CD4-positive, alpha-beta T cell treated with Interleukin-6 at 100 ng/mL for 8 hours (primary cell): ENCODE measurements at regions not wholly inside any gene's neighbourhood (a gene's known extent, or its start where the extent isn't known, plus 50 kb on each side); places are given as distances from the start of the nearest gene placed in this dataset.
"Not testable (repeated sequence)": the region's sequence is repeated elsewhere in the genome, so short reads cannot be mapped to it uniquely, and the experiment has no call there.

Experiments used
- DNase-seq: peaks from one replicate; pipeline ENCODE4 v3.0.0-alpha.2; 2020; ENCODE audit warnings: mixed read lengths, low spot score

GRCh38 chr7:142636751-142637150 lies 112.5 kb upstream of the PRSS1 start:
- peak; percentile 7 for DNase-seq

- DNase-seq, result not testable (repeated sequence)
Observed at GRCh38 chr7:142636107-142636506, 113.2 kb upstream of the PRSS1 start.

- DNase-seq, result peak; percentile 63
Observed at GRCh38 chr7:142632271-142633134, 116.8 kb upstream of the PRSS1 start.

GRCh38 chr7:142629588-142630260 lies 119.5 kb upstream of the PRSS1 start:
- no peak for DNase-seq

- no peak for DNase-seq
Observed at GRCh38 chr7:142628945-142629344, 120.3 kb upstream of the PRSS1 start.

GRCh38 chr7:142627223-142627622 lies 122.0 kb upstream of the PRSS1 start:
- not testable (repeated sequence) for DNase-seq

- peak; percentile 62 for DNase-seq
Observed at GRCh38 chr7:142626420-142627035, 122.7 kb upstream of the PRSS1 start.

GRCh38 chr7:142625216-142625615 lies 124.1 kb upstream of the PRSS1 start:
- DNase-seq, result not testable (repeated sequence)

- DNase-seq, result no peak
Observed at GRCh38 chr7:142620402-142620801, 128.9 kb upstream of the PRSS1 start.

- DNase-seq, result no peak
Observed at GRCh38 chr7:142618655-142619351, 130.5 kb upstream of the PRSS1 start.

GRCh38 chr7:142616842-142617241 lies 132.4 kb upstream of the PRSS1 start:
- no peak for DNase-seq

GRCh38 chr7:142616121-142616643 lies 133.1 kb upstream of the PRSS1 start:
- DNase-seq, result no peak

GRCh38 chr7:142615508-142615907 lies 133.8 kb upstream of the PRSS1 start:
- DNase-seq, result peak; percentile 12

GRCh38 chr7:142614116-142614515 lies 135.2 kb upstream of the PRSS1 start:
- no peak for DNase-seq

- DNase-seq, result no peak
Observed at GRCh38 chr7:142612237-142612881, 136.9 kb upstream of the PRSS1 start.

GRCh38 chr7:142611566-142612236 lies 137.6 kb upstream of the PRSS1 start:
- DNase-seq, result no peak

- no peak for DNase-seq
Observed at GRCh38 chr7:142608630-142609428, 140.4 kb upstream of the PRSS1 start.

- DNase-seq, result no peak
Observed at GRCh38 chr7:142607351-142607750, 141.9 kb upstream of the PRSS1 start.

GRCh38 chr7:142606081-142606480 lies 143.2 kb upstream of the PRSS1 start:
- no peak for DNase-seq

GRCh38 chr7:142604671-142605070 lies 144.6 kb upstream of the PRSS1 start:
- no peak for DNase-seq
